ENCODE measurements at regions not wholly inside any gene's neighbourhood (a gene's known extent, or its start where the extent isn't known, plus 50 kb on each side); places are given as distances from the start of the nearest gene placed in this dataset.

GRCh38 chr13:76454991-76455390, 431.2 kb downstream of the KCTD12 start:
- H3K9me3 ChIP-seq, result no peaks in the 10 kb centered on the region
- no peak for DNase-seq
- H3K36me3 ChIP-seq, result no peaks in the 10 kb centered on the region
- no peak overlapping the region for H3K4me3 ChIP-seq (ENCODE audit: low read depth, low read length)
- no peaks in the 10 kb centered on the region for H3K27me3 ChIP-seq
- no peak for TF ChIP-seq CTCF (IDR thresholded peaks at IDR 0.05; ENCODE audit: low read depth, low read length)
- no peaks in the 10 kb centered on the region for H3K4me1 ChIP-seq

- no peak for TF ChIP-seq CTCF (IDR thresholded peaks at IDR 0.05; ENCODE audit: low read depth, low read length)
- DNase-seq, result no peak
- Histone ChIP-seq H3K9me3 (no peaks in the 10 kb centered on the region), H3K36me3 (no peaks in the 10 kb centered on the region), H3K27me3 (no peaks in the 10 kb centered on the region), H3K4me1 (no peaks in the 10 kb centered on the region), H3K4me3 (ENCODE audit: low read depth, low read length) (no peak overlapping the region)
Observed at GRCh38 chr13:76449716-76450115, 436.5 kb downstream of the KCTD12 start.

- Histone ChIP-seq H3K4me1 (no peaks in the 10 kb centered on the region), H3K36me3 (no peaks in the 10 kb centered on the region), H3K27me3 (no peaks in the 10 kb centered on the region), H3K4me3 (ENCODE audit: low read depth, low read length) (no peak overlapping the region), H3K9me3 (no peaks in the 10 kb centered on the region)
- no peak for TF ChIP-seq CTCF (IDR thresholded peaks at IDR 0.05; ENCODE audit: low read depth, low read length)
- no peak for DNase-seq
Observed at GRCh38 chr13:76446191-76446590, 440.0 kb downstream of the KCTD12 start.

GRCh38 chr13:76440568-76440967, 445.6 kb downstream of the KCTD12 start:
- Histone ChIP-seq H3K9me3 (no peaks in the 10 kb centered on the region), H3K4me1 (no peaks in the 10 kb centered on the region), H3K27me3 (no peaks in the 10 kb centered on the region), H3K4me3 (ENCODE audit: low read depth, low read length) (no peak overlapping the region), H3K36me3 (no peaks in the 10 kb centered on the region)
- TF ChIP-seq CTCF (IDR thresholded peaks at IDR 0.05; ENCODE audit: low read depth, low read length), result no peak
- DNase-seq, result no peak

- Histone ChIP-seq H3K4me3 (ENCODE audit: low read depth, low read length) (no peak overlapping the region), H3K27me3 (no peaks in the 10 kb centered on the region), H3K9me3 (no peaks in the 10 kb centered on the region), H3K36me3 (no peaks in the 10 kb centered on the region), H3K4me1 (no peaks in the 10 kb centered on the region)
- no peak for TF ChIP-seq CTCF (IDR thresholded peaks at IDR 0.05; ENCODE audit: low read depth, low read length)
- DNase-seq, result no peak
Observed at GRCh38 chr13:76439546-76439945, 446.7 kb downstream of the KCTD12 start.

GRCh38 chr13:76438050-76438449, 448.2 kb downstream of the KCTD12 start:
- H3K9me3 ChIP-seq, result no peaks in the 10 kb centered on the region
- H3K4me1 ChIP-seq, result no peaks in the 10 kb centered on the region
- H3K36me3 ChIP-seq, result no peaks in the 10 kb centered on the region
- no peaks in the 10 kb centered on the region for H3K27me3 ChIP-seq
- TF ChIP-seq CTCF (IDR thresholded peaks at IDR 0.05; ENCODE audit: low read depth, low read length), result no peak
- no peak overlapping the region for H3K4me3 ChIP-seq (ENCODE audit: low read depth, low read length)
- no peak for DNase-seq
